Right lobe of liver (tissue), 6 donors: ENCODE measurements at regions not wholly inside any gene's neighbourhood (a gene's known extent, or its start where the extent isn't known, plus 50 kb on each side); places are given as distances from the start of the nearest gene placed in this dataset.

Experiments
- ATAC-seq, 4 donors: fragments of 200-7000 bp; cut with Tn5 transposase; one replicate each; pipeline ENCODE4 v1.9.1; 2020; ENCODE audit warnings: mild to moderate bottlenecking in 4 of 4, moderate library complexity in 4 of 4
- DNase-seq, 3 donors: peaks; one replicate each; pipeline ENCODE4 v3.0.0-alpha.2; 2020
- H3K27ac ChIP-seq, 3 donors: fragments of 200-600 bp; one replicate each; pipeline ENCODE4 v1.8.0; 2022
- H3K27me3 ChIP-seq, 2 donors: fragments of 200-600 bp; one replicate each; pipeline ENCODE4 v1.8.0; 2022
- H3K36me3 ChIP-seq, 4 donors: fragments of 200-600 bp; sonication (generic) in 1 of 4; one replicate each; pipeline versions ENCODE4 v1.5.1 to v1.8.0; 2017 to 2022; ENCODE audit warnings: control low read depth in 1 of 4
- H3K4me1 ChIP-seq, 4 donors: fragments of 200-600 bp; sonication (generic) in 1 of 4; one replicate each; pipeline versions ENCODE4 v1.5.1 to v1.8.0; 2017 to 2022; ENCODE audit warnings: control low read depth in 1 of 4
- H3K4me3 ChIP-seq, 3 donors: fragments of 200-600 bp; one replicate each; pipeline ENCODE4 v1.8.0; 2022
- H3K9me3 ChIP-seq, 4 donors: fragments of 200-600 bp; sonication (generic) in 1 of 4; one replicate each; pipeline versions ENCODE4 v1.5.1 to v1.8.0; 2017 to 2022; ENCODE audit warnings: control low read depth in 1 of 4
- CTCF ChIP-seq, 4 donors: fragments of 200-600 bp in 3 of 4; fragments of 450-650 bp in 1 of 4; IDR thresholded peaks; one replicate each; pipeline versions ENCODE4 v1.5.1 to v1.8.0; 2016 to 2022; ENCODE audit warnings: antibody characterized with exemption in 4 of 4, mild to moderate bottlenecking in 2 of 4
- POLR2A ChIP-seq: fragments of 450-650 bp; IDR thresholded peaks from one replicate; pipeline ENCODE4 v1.6.1; 2017; ENCODE audit warnings: antibody characterized with exemption, mild to moderate bottlenecking
- WGBS: methylation state at CpG from one replicate; pipeline ENCODE4 v1.1.6; 2018; ENCODE audit warnings: low coverage, low lambda C conversion rate; ENCODE audit not compliant: insufficient coverage; ENCODE audit errors: missing lambda C conversion rate; 5-methylcytosine and 5-hydroxymethylcytosine counted together
- intact Hi-C, 2 donors: fragments of 100-400 bp; cut with DNase I; formaldehyde crosslinking; loops; one replicate each; pipeline versions ENCODE4 v1.11.2 to v1.14.1; 2022
- donor health status: DM: no; HTN: yes; CAD: no.
- donor health status: DM: no; HTN: no; CAD: no.
- donor health status: DM: no; HTN: no; CAD: no.
- donor health status: DM: no; HTN: yes; CAD: no.
- donor health status: DM: no; HTN: yes; CAD: no.

- H3K4me1 ChIP-seq: no peaks in the 10 kb centered on the region
- ATAC-seq: no peak
- H3K4me3 ChIP-seq: no peak overlapping the region
- intact Hi-C loops: no loop called here
- TF ChIP-seq CTCF (IDR thresholded peaks at IDR 0.05): no peak
- no peak for TF ChIP-seq POLR2A
- no peaks in the 10 kb centered on the region for H3K9me3 ChIP-seq
- H3K27ac ChIP-seq: no peak overlapping the region
- DNase-seq: no peak
- H3K27me3 ChIP-seq: no peaks in the 10 kb centered on the region
- H3K36me3 ChIP-seq: no peaks in the 10 kb centered on the region
Measured at GRCh38 chr21:28657566-28657965, 335.1 kb downstream of the LTN1 start.

GRCh38 chr21:28655471-28655870 is 337.2 kb downstream of the LTN1 start:
- Histone ChIP-seq H3K4me1 (no peaks in the 10 kb centered on the region), H3K9me3 (no peaks in the 10 kb centered on the region), H3K27ac (no peak overlapping the region), H3K27me3 (no peaks in the 10 kb centered on the region), H3K4me3 (no peak overlapping the region), H3K36me3 (no peaks in the 10 kb centered on the region)
- WGBS: 100% methylated on average over 1 of the region's 1 CpG
- intact Hi-C loops: no loop called here
- DNase-seq (no peak), ATAC-seq (no peak)
- TF ChIP-seq CTCF (IDR thresholded peaks at IDR 0.05): no peak
- TF ChIP-seq POLR2A: no peak

- no peak for DNase-seq
- no peaks in the 10 kb centered on the region for H3K36me3 ChIP-seq
- H3K27ac ChIP-seq: no peak overlapping the region
- WGBS: 78% methylated on average over 3 of the region's 3 CpGs
- no peaks in the 10 kb centered on the region for H3K9me3 ChIP-seq
- ATAC-seq: no peak
- H3K4me1 ChIP-seq: no peaks in the 10 kb centered on the region
- no peak overlapping the region for H3K4me3 ChIP-seq
- H3K27me3 ChIP-seq: no peaks in the 10 kb centered on the region
- TF ChIP-seq CTCF (IDR thresholded peaks at IDR 0.05): no peak
- no peak for TF ChIP-seq POLR2A
- intact Hi-C loops: no loop called here
Measured at GRCh38 chr21:28654406-28654805, 338.3 kb downstream of the LTN1 start.

GRCh38 chr21:28644762-28645161 is 347.9 kb downstream of the LTN1 start:
- no peak overlapping the region for H3K4me3 ChIP-seq
- intact Hi-C loops: no loop called here
- DNase-seq (no peak), ATAC-seq (no peak)
- H3K27me3 ChIP-seq: no peaks in the 10 kb centered on the region
- no peak for TF ChIP-seq POLR2A
- TF ChIP-seq CTCF (IDR thresholded peaks at IDR 0.05): no peak
- no peak overlapping the region for H3K27ac ChIP-seq
- no peaks in the 10 kb centered on the region for H3K9me3 ChIP-seq
- no peaks in the 10 kb centered on the region for H3K4me1 ChIP-seq
- H3K36me3 ChIP-seq: no peaks in the 10 kb centered on the region
- no CpG with 5 or more reads among the region's 1 CpG for WGBS

DNA sequence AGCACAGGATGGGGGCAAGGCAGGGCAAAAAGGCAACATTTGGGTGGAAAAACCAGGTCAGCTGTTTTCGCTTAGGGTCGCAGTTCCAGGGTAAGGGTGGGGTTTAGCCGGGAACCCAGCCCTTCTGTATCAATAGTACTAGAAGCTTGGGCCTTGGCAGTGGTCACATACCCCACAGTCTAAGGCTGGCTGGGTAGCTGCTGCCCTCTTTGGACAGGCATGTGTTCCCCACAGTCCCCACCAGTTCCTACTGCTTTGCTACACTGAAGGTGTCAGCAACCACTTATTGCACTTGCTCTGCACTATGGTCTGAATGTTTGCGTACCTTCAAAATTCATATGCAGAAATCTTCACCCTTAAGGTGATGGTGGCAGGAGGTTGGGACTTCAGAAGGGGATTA is 349.8 kb downstream of the LTN1 start:
- ATAC-seq (no peak), DNase-seq (no peak)
- Histone ChIP-seq H3K4me1 (no peaks in the 10 kb centered on the region), H3K36me3 (no peaks in the 10 kb centered on the region), H3K27ac (no peak overlapping the region), H3K4me3 (no peak overlapping the region), H3K9me3 (no peaks in the 10 kb centered on the region), H3K27me3 (no peaks in the 10 kb centered on the region)
- intact Hi-C loops: no loop called here
- TF ChIP-seq CTCF (IDR thresholded peaks at IDR 0.05) (no peak), POLR2A (no peak)
- whole genome bisulfite sequencing: 100% methylated on average over 1 of the region's 4 CpGs
